PC-9 (cell line): ENCODE measurements at regions not wholly inside any gene's neighbourhood (a gene's known extent, or its start where the extent isn't known, plus 50 kb on each side); places are given as distances from the start of the nearest gene placed in this dataset.

Experiments
- BruUV-seq: library from RNA; stranded (reverse); fragments of 400-500 nt; replicated peaks from 2 replicates; lab custom pipeline; 2021; lab: Mats Ljungman, UMichigan
- CTCF ChIA-PET: fragments of 300-600 bp; sonication (Branson Sonifier 250); formaldehyde crosslinking; loops from one replicate; lab custom pipeline; 2022; ENCODE audit warnings: antibody characterized with exemption; lab: Charles Lee
- POLR2A ChIA-PET: fragments of 300-600 bp; sonication (Branson Sonifier 250); formaldehyde crosslinking; loops from one replicate; lab custom pipeline; 2022; ENCODE audit warnings: antibody characterized with exemption; ENCODE audit not compliant: unreplicated experiment; lab: Charles Lee
- DNase-seq, 2 experiments: peaks; one replicate each; pipeline versions ENCODE4 v3.0.0 to v3.0.0-alpha.2; 2015 to 2022; ENCODE audit warnings: mixed read lengths in 1 of 2
- H2AFZ ChIP-seq: fragments of 200-600 bp; sonication (generic); 2 replicates; pipeline ENCODE4 v1.8.1; 2017; ENCODE audit warnings: antibody characterized with exemption
- H3F3A ChIP-seq: fragments of 200-600 bp; sonication (generic); 2 replicates; pipeline ENCODE4 v1.8.1; 2017; ENCODE audit warnings: antibody characterized with exemption, mild to moderate bottlenecking, low read depth; ENCODE audit not compliant: insufficient read depth
- H3K27ac ChIP-seq: fragments of 200-600 bp; sonication (generic); 2 replicates; pipeline ENCODE4 v1.6.1; 2016; ENCODE audit warnings: mixed run types
- H3K27me3 ChIP-seq: fragments of 200-600 bp; sonication (generic); 2 replicates; pipeline ENCODE4 v1.6.1; 2016; ENCODE audit warnings: low read depth, mixed run types; ENCODE audit not compliant: insufficient read depth
- H3K36me3 ChIP-seq: fragments of 200-600 bp; sonication (generic); 2 replicates; pipeline ENCODE4 v1.6.1; 2016; ENCODE audit warnings: low read depth, mixed run types
- H3K4me1 ChIP-seq: fragments of 200-600 bp; sonication (generic); replicated peaks from 2 replicates; pipeline ENCODE4 v1.6.1; 2016; ENCODE audit warnings: mixed run types; ENCODE audit not compliant: insufficient read depth
- H3K4me2 ChIP-seq: fragments of 200-600 bp; sonication (generic); 2 replicates; pipeline ENCODE4 v1.6.1; 2017; ENCODE audit warnings: mixed run types
- H3K4me3 ChIP-seq: fragments of 200-600 bp; sonication (generic); 2 replicates; pipeline ENCODE4 v1.6.1; 2016; ENCODE audit warnings: mixed run types
- H3K79me2 ChIP-seq: fragments of 200-600 bp; sonication (generic); 2 replicates; pipeline ENCODE4 v1.6.1; 2017; ENCODE audit warnings: low read depth, mixed run types
- H3K9me2 ChIP-seq: fragments of 200-600 bp; sonication (generic); 2 replicates; pipeline ENCODE4 v1.8.1; 2017; ENCODE audit warnings: mild to moderate bottlenecking; ENCODE audit not compliant: insufficient read depth
- H3K9me3 ChIP-seq: fragments of 200-600 bp; sonication (generic); 2 replicates; pipeline ENCODE4 v1.8.1; 2016; ENCODE audit warnings: low read depth; ENCODE audit not compliant: insufficient read depth
- H4K20me1 ChIP-seq: fragments of 200-600 bp; sonication (generic); 2 replicates; pipeline ENCODE4 v1.8.1; 2017; ENCODE audit not compliant: insufficient read depth
- EZH2 ChIP-seq: fragments of 200-600 bp; sonication (generic); IDR thresholded peaks from 2 replicates; pipeline ENCODE4 v1.8.0; 2017; ENCODE audit warnings: antibody characterized with exemption, low read depth
- intact Hi-C: fragments of 100-400 bp; cut with micrococcal nuclease; formaldehyde crosslinking; loops from one replicate; pipeline ENCODE4 v1.10.0; 2022; ENCODE audit not compliant: unreplicated experiment
- TF ChIP-seq, protein P1 (sequence below): fragments of 200-600 bp; sonication (generic); conservative IDR thresholded peaks from 2 replicates; pipeline ENCODE4 v1.6.1; 2017; ENCODE audit warnings: mixed run types, antibody characterized with exemption, mild to moderate bottlenecking, moderate library complexity

DNA sequence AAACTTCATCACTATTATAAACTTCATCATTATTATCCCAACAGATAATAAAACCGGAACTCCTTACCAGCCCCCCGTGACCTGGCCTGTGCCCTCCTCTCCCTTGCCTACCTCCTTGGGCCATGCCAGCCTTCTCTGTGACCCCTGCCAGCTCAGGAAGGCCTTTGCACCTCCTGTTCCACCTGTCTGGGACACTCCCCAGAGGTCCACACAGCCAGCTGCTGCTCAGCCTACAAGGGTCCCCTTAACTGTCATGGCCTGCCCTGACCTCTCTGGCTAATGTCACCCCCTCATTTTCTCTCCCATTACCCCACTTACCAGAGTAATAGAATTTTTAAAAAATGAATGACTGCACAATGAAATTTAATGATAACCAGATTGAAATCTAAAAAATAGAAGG is 121.0 kb downstream of the NCOR2 start:
- Histone ChIP-seq H3K9me2 (no peaks in the 10 kb centered on the region), H3K36me3 (no peaks in the 10 kb centered on the region), H3K4me2 (no peak overlapping the region), H3K4me3 (no peak overlapping the region), H2AFZ (no peak overlapping the region), H3K9me3 (no peaks in the 10 kb centered on the region), H3K79me2 (0 out of 2 replicates have a peak, but pooled peaks cover 9% of the 10 kb centered on the region), H3K27me3 (no peaks in the 10 kb centered on the region), H3F3A (peaks cover 26% of the 10 kb centered on the region), H3K4me1 (peaks cover 13% of the 10 kb centered on the region), H3K27ac (no peak overlapping the region), H4K20me1 (no peaks in the 10 kb centered on the region; the same call in 1 of the 2 replicates)
- DNase-seq: no peak
- TF ChIP-seq, protein P1, sequence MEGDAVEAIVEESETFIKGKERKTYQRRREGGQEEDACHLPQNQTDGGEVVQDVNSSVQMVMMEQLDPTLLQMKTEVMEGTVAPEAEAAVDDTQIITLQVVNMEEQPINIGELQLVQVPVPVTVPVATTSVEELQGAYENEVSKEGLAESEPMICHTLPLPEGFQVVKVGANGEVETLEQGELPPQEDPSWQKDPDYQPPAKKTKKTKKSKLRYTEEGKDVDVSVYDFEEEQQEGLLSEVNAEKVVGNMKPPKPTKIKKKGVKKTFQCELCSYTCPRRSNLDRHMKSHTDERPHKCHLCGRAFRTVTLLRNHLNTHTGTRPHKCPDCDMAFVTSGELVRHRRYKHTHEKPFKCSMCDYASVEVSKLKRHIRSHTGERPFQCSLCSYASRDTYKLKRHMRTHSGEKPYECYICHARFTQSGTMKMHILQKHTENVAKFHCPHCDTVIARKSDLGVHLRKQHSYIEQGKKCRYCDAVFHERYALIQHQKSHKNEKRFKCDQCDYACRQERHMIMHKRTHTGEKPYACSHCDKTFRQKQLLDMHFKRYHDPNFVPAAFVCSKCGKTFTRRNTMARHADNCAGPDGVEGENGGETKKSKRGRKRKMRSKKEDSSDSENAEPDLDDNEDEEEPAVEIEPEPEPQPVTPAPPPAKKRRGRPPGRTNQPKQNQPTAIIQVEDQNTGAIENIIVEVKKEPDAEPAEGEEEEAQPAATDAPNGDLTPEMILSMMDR: no peak
- no peak for TF ChIP-seq EZH2
- POLR2A ChIA-PET: no interaction called here
- intact Hi-C loops: no loop called here
- CTCF ChIA-PET: no interaction called here
- no TSS peak for BruUV-seq

DNA sequence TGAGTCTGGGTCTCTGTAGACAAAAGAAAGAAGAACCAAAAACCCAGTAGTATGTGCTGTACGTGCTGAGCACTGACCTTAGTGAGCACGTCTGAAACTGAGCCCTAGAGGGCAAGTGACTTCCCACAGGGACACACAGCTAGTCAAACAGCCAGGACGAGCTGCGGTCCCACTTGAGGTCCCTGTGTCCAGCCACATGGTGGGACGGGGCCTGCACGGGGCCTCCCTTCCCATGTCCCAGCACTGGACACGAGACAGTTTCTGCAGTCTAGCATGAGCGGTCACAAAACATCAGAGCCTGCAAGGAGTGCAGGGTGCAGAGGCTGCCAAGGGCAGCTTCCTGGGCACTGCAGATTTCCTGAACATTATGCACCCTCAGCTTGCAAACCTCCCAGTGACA is 121.6 kb downstream of the NCOR2 start:
- CTCF ChIA-PET: no interaction called here
- H3K4me1 ChIP-seq: peaks cover 18% of the 10 kb centered on the region
- no peak overlapping the region for H3K27ac ChIP-seq
- no peak overlapping the region for H2AFZ ChIP-seq
- no peak overlapping the region for H3K4me3 ChIP-seq
- BruUV-seq: no TSS peak
- H3F3A ChIP-seq: peaks cover 30% of the 10 kb centered on the region
- no peak for DNase-seq
- no peak for TF ChIP-seq EZH2
- TF ChIP-seq, protein P1: no peak
- intact Hi-C loops: no loop called here
- H3K79me2 ChIP-seq: 0 out of 2 replicates have a peak, but pooled peaks cover 6% of the 10 kb centered on the region
- no peaks in the 10 kb centered on the region for H3K27me3 ChIP-seq
- no peaks in the 10 kb centered on the region for H3K9me2 ChIP-seq
- no peaks in the 10 kb centered on the region; the same call in 1 of the 2 replicates for H4K20me1 ChIP-seq
- no peak overlapping the region for H3K4me2 ChIP-seq
- no peaks in the 10 kb centered on the region for H3K9me3 ChIP-seq
- no peaks in the 10 kb centered on the region for H3K36me3 ChIP-seq
- POLR2A ChIA-PET: no interaction called here

GRCh38 chr12:124445121-124445718 is 122.2 kb downstream of the NCOR2 start:
- Histone ChIP-seq H3K36me3 (no peaks in the 10 kb centered on the region), H3K27me3 (no peaks in the 10 kb centered on the region), H3F3A (peaks cover 36% of the 10 kb centered on the region), H3K4me3 (no peak overlapping the region), H3K79me2 (peaks cover 4% of the 10 kb centered on the region), H2AFZ (no peak overlapping the region), H3K4me1 (peaks cover 24% of the 10 kb centered on the region), H3K4me2 (no peak overlapping the region), H3K27ac (no peak overlapping the region), H3K9me2 (no peaks in the 10 kb centered on the region), H4K20me1 (no peaks in the 10 kb centered on the region; the same call in 1 of the 2 replicates), H3K9me3 (no peaks in the 10 kb centered on the region)
- ChIA-PET CTCF (no interaction called here), POLR2A (no interaction called here)
- TF ChIP-seq, protein P1: no peak
- TF ChIP-seq EZH2: no peak
- no TSS peak for BruUV-seq
- intact Hi-C loops: no loop called here
- DNase-seq: no peak
